ENCODE measurements at regions not wholly inside any gene's neighbourhood (a gene's known extent, or its start where the extent isn't known, plus 50 kb on each side); places are given as distances from the start of the nearest gene placed in this dataset.

- TF ChIP-seq POLR2A (IDR thresholded peaks at IDR 0.05), result no peak
- TF ChIP-seq CTCF (IDR thresholded peaks at IDR 0.05), result no peak
Measured at GRCh38 chr3:174697310-174697709, 161.8 kb upstream of the NAALADL2 start.
